ENCODE measurements at regions not wholly inside any gene's neighbourhood (a gene's known extent, or its start where the extent isn't known, plus 50 kb on each side); places are given as distances from the start of the nearest gene placed in this dataset.
"Not testable (repeated sequence)": the region's sequence is repeated elsewhere in the genome, so short reads cannot be mapped to it uniquely, and the experiment has no call there.

DNA sequence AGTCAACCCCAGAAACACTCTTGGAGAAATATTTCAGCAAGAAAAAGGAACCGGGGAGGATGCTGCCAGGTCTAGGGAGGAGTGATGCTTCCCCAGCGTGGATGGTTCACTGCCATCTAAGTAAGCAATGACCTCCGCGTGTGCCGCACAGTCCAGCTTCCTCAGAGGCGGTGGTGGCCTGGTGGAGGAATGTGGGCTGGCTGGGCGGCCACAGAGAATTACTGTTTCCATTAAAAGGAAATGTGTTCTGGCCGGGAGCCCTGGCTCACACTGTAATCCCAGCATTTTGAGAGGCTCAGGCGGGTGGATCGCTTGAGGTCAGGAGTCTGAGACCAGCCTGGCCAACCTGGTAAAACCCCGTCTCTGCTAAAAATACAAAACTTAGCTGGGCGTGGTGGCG is 356.7 kb downstream of the GOLGA6L6 start:
- not testable (repeated sequence) for DNase-seq

DNA sequence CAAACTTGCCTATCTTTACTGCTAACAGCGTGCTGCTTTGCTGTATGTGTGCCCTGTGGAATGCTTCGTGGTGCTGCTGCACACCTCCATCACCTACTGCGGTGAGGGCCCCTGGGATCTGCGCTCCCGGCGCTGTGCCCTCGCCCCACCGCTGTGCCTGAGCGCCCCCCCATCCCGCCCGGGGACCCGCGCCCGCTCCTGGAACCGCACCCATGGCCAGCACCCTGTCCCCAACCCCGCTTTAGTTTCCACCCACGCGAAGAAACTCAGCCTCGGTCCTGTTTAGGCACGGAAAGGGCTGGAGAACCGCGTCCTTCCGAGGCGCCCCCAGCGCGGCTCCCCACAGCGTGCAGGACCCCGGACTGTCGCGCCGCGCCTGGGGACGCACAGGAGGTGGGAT is 373.4 kb downstream of the GOLGA6L6 start:
- not testable (repeated sequence) for DNase-seq

DNA sequence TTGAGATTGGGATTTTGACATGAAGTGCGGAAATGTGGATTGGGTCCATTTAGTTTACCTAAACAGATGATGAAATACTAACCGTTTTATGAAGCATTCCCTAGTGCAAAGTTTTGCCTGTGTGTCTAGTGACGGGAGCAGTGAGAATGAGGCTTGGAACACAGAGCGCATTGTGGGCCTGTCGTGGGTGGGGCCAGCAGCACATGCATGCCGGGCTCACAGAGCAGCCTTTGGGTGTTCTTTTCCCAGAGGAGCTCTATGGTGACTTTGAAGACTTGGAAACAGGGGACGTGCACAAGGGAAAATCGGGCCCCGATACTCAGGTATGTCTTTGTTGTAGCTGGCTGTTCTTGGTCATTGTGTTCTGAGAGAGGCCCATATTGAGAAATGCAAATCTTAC is 388.1 kb downstream of the GOLGA6L6 start:
- not testable (repeated sequence) for DNase-seq

DNA sequence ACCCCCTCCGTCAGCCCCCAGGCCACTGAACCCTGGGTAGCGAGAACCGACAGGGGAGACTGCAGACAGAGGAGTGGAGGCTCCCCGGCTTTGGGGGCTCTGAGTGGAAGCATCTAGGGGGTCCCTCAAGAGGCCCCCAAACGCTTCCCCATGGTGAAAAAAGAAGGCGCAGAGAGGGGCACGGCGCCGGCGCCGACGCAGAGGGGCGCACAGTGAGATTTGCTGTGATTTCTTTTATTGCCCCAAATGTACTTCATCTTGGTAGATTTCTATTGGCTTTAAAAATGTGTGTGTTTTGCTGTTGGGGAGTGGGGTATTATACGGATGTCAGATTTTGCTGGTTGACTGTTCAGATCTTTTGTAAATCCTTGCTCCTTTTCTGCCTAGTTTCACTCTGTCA is 392.9 kb downstream of the GOLGA6L6 start:
- DNase-seq = not testable (repeated sequence)

DNA sequence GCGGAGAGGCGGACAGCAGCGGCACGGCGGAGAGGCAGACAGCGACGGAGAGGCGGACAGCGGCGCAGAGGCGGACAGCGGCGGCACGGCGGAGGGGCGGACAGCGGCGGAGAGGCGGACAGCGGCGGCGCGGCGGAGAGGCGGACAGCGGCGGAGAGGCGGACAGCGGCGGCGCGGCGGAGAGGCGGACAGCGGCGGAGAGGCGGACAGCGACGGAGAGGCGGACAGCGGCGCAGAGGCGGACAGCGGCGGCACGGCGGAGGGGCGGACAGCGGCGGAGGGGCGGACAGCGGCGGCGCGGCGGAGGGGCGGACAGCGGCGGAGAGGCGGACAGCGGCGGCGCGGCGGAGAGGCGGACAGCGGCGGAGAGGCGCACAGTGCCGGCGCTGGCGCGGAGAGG is 393.6 kb downstream of the GOLGA6L6 start:
- DNase-seq = not testable (repeated sequence)

DNA sequence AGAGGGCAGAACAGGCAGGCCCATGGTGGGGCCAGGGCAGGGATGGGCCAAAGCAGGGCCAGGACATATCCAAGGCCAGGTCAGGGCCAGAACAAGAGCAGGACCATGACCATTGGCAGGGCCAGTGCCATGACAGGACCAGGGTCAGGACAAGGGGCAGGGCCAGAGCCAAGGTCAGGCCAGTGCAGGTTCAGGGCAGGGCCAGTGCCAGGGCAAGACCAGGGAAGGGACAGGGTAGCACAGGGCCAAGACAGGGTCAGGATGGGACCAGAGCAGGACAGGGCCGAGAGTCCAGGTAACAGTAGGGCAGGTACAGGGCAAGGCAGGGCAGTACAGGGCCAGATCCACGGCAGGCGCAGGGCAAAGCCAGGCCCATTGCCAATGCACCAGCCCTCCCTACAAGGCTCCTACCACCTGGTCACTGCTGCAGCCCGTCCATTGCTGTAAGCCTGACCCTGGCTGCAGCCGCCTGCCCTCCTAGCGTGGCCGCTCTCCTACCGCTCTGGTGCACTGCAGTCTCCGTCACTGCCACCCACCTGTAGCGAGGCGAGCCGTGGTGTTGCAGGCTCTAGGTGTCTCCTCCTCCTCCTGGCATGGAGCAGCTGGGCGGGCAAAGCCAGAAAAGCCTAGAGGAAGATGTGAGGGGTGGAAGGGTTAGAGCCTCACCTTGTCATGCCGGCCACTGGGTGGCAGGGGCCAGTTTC is 397.1 kb downstream of the GOLGA6L6 start:
- DNase-seq = not testable (repeated sequence)

DNA sequence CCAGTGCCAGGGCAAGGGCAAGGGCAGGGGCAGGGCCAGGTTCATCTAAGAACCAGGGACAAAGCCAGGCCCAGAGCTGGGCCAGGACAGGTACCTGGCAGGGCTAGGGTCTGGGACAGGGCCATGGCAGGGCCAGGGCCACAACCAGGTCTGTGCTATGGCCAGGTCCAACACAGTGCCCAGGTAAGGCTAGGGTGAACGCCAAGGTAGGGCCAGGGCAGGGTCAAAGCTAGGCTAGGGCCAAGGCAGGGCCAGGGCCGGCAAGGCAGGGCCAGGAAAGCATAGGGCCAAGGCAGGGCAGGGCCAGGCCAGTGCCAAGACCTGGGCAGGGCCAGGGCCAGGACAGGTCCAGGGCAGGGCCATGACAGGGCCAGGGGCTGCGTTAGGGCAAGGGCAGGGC is 398.7 kb downstream of the GOLGA6L6 start:
- not testable (repeated sequence) for DNase-seq

DNA sequence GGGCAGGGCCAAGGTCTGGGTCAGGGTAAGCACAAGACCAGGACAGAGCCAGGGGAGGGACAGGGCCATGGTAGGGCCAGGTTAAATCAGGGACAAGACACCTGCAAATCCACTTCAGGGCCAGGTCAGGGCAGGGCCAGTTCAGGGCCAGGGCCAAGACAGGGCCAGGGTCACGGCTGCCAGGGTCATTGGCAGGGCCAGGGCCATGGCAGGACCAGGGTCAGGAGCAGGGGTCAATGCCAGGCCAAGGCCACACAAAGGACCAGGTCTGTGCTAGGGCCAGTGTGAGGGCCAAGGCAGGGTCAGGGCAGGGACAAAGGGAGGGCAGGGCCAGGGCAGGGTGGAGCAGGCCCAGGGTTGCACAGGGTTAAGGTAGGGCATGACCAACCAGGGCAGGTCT is 399.2 kb downstream of the GOLGA6L6 start:
- not testable (repeated sequence) for DNase-seq

DNA sequence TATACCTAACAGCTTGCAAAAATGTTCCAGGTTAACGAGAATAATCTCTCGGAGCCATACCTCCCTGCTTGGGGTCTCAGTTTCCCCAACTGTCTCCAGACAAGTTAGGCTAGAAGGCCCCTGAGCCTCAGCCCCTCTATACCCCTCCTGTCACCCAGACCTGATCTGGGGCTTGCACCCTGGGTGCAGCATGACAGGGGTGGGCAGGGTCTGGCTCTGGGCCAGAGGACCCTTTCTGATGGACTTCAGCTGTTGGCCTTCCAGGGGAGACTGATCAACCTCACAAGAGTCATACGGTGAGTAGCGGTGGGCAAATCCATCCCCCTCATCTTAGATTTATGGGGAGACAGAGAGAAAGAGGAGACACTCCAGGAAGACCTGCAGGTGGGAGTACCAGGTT is 416.9 kb downstream of the GOLGA6L6 start:
- not testable (repeated sequence) for DNase-seq

DNA sequence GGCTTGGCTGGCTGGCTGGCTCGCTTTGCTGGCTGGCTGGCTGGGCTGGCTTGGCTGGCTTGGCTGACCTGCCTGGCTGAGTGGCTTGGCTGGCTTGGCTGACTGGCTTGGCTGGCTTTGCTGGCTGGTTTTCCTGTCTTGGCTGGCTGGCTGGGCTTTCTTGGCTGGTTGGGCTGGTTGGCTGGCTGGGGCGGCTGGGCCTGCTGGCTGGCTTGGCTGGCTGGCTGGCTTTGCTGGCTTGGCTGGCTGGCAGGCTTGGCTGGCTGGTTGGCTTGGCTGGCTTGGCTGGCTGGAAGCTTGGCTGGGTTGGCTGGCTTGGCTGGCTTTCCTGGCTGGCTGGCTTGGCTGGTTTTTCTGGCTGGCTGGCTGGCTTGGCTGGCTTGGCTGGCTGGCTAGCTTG is 435.6 kb downstream of the GOLGA6L6 start:
- no peak for DNase-seq

DNA sequence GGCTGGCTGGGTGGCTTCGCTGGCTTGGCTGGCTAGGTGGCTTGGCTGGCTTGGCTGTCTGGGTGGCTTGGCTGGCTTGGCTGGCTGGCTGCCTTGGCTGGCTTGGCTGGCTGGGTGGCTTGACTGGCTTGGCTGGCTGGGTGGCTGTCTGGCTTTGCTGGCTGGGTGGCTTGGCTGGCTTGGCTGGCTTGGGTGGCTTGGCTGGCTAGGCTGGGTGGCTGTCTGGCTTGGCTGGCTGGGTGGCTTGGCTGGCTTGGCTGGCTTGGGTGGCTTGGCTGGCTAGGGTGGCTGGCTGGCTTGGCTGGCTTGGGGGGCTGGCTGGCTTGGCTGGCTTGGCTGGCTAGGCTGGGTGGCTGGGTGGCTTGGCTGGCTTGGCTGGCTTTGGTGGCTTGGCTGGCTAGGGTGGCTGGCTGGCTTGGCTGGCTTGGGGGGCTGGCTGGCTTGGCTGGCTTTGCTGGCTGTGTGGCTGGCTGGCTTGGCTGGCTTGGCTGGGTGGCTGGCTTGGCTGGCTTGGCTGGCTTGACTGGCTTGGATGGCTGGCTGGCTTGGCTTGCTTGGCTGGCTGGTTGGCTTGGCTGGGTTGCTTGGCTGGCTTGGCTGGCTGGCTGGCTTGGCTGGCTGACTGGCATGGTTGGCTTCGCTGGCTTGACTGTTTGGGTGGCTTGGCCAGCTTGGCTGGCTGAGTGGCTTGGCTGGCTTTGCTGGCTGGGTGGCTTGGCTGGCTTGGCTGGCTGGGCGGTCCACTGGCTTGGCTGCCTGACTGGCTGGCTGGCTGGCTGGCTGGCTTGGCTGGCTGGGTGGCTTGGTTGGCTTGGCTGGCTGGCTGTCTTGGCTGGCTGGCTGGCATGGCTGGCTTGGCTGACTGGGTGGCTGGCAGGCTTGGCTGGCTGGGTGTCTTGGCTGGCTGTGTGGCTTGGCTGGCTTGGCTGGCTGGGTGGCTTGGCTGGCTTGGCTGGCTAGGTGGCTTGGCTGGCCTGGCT is 436.3 kb downstream of the GOLGA6L6 start:
- DNase-seq = not testable (repeated sequence)

DNA sequence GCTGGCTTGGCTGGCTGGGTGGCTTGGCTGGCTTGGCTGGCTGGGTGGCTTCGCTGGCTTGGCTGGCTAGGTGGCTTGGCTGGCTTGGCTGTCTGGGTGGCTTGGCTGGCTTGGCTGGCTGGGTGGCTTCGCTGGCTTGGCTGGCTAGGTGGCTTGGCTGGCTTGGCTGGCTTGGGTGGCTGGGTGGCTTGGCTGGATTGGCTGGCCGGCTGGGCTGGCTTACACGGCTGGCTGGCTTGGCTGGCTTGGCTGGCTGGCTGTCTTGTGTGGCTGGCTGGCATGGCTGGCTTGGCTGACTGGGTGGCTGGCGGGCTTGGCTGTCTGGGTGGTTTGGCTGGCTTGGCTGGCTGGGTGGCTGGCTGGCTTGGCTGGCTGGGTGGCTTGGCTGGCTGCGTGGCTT is 437.0 kb downstream of the GOLGA6L6 start:
- DNase-seq = not testable (repeated sequence)

DNA sequence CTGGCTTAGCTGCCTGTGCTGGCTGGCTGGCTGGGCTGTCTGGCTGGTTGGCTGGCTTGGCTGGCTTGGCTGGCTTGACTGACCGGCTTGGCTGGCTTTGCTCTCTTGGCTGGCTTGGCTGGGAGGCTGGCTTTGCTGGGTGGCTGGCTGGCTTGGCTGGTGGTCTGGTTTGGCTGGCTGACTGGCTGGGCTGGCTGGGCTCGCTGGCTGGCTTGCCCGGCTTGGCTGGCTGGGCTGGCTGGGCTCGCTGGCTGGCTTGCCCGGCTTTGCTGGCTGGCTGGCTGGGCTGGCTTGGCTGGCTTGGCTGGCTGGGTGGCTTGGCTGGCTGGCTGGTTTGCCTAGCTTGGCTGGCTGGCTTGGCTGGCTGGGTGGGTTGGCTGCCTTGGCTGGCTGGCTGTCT is 438.7 kb downstream of the GOLGA6L6 start:
- DNase-seq = not testable (repeated sequence)

DNA sequence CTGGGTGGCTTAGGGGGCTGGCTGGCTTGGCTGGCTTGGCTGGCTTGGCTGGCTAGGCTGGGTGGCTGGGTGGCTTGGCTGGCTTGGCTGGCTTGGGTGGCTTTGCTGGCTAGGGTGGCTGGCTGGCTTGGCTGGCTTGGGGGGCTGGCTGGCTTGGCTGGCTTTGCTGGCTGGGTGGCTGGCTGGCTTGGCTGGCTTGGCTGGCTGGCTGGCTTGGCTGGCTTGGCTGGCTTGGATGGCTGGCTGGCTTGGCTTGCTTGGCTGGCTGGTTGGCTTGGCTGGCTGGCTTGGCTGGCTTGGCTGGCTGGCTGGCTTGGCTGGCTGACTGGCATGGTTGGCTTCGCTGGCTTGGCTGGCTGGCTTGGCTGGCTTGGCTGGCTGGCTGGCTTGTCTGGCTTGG is 439.4 kb downstream of the GOLGA6L6 start:
- DNase-seq = not testable (repeated sequence)

DNA sequence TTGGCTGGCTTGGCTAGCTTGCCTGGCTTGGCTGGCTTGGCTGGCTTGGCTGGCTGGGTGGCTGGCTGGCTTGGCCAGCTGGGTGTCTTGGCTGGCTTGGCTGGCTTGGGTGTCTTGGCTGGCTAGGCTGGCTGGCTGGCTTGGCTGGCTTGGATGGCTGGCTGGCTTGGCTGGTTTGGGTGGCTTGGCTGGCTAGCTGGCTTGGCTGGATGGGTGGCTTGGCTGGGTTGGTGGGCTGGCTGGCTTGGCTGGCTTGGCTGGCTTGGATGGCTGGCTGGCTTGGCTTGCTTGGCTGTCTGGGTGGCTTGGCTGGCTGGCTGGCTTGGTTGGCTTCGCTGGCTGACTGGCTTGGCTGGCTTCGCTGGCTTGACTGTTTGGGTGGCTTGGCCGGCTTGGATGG is 440.3 kb downstream of the GOLGA6L6 start:
- DNase-seq = not testable (repeated sequence)

DNA sequence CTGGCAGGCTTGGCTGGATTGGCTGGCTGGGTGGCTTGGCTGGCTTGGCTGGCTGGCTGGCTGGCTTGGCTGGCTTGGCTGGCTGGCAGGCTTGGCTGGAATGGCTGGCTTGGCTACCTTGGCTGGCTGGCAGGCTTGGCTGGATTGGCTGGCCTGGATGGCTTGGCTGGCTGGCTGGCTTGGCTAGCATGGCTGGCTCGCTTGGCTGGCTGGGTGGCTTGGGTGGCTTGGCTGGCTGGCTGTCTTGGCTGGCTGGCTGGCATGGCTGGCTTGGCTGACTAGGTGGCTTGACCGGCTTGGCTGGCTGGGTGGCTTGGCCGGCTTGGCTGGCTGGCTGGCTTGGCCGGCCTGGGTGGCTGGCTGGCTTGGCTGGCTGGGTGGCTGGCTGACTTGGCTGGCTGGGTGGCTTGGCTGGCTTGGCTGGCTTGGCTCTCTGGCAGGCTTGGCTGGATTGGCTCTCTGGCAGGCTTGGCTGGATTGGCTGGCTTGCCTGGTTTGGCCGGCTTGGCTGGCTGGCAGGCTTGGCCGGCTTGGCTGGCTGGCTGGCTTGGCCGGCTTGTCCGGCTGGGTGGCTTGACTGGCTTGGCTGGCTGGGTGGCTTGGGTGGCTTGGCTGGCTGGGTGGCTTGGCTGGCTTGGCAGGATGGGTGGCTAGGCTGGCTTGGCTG is 440.9 kb downstream of the GOLGA6L6 start:
- DNase-seq = not testable (repeated sequence)

DNA sequence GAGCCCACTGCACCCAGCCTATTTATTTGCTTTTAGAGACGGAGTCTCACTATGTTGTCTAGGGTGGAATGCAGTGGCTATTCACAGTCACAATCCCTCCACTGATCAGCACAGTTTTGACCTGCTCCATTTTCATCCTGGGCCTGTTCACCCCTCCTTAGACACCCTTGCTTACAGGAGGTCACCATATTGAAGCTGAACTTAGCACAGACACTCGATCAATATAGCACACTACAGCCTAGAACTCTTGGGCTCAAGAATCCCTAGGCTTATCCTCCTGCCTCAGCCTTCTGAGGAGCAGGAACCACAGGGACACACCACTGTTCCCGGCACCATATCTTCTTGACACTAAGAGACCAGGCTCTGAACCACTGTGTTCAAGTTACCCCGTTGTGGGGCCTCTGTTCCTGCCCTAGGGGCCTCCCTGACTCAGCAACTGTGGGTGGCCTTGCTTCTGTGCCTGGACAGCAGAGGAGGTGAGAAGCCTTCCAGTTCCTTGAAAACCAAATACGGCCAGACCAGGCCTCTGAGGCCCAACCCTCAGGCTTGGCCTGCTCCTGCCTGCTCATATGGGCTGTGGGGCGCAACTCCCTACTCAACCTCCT is 445.8 kb downstream of the GOLGA6L6 start:
- not testable (repeated sequence) for DNase-seq

DNA sequence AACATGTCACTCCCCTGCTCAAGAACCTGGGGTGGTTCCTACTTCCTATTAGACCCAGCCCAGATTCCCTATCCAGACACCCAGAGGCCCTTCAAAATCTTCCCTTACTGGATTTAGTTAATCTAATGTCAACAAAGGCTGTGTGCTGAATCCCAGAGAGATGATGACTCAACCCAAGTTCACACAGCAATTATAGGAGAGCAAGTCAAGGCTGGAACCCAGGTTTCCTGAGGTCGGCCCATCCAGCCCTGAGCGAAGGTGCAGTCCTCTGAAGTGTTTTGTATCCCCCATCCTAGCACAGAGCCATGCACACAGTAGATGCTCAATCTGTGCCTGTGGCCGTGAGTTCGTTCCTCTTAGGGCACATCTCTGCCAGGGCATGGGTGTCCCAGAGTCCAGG is 452.1 kb downstream of the GOLGA6L6 start:
- not testable (repeated sequence) for DNase-seq

DNA sequence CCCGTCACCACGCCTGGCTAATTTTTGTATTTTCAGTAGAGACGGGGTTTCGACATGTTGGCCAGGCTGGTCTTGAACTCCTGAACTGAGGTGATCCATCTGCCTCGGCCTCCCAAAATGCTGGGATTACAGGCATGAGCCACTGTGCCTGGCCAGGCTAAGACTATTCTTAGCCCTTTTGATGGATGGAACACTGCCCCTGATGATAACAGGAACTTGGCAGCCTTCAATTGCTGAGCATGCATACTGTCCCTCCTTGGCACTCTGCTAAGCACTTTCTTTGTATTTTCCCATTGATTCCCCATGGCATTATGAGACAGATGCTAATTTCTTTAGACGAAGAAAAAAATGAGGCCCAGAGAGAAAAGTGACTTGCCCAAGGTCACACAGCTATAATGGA is 457.6 kb downstream of the GOLGA6L6 start:
- not testable (repeated sequence) for DNase-seq

DNA sequence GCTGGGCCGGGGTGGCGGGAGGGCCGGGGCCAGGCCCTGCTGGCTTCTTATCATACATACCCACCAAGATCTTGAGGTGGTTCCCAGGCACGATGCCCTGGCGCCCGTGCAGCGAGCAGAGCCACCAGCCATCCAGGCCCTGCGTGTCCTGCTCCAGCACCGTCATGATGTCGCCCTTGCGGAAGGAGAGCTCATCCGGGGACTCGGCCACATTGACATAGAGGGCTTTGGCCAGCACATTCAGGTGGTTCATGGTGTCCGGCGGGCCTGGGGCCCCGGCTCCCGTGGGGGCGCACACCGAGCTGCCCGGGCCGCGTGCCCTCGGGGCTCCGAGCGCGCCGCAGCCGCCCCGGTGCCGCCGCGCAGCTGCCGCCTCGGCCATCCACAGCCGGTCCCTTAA is 467.5 kb downstream of the GOLGA6L6 start:
- not testable (repeated sequence) for DNase-seq

DNA sequence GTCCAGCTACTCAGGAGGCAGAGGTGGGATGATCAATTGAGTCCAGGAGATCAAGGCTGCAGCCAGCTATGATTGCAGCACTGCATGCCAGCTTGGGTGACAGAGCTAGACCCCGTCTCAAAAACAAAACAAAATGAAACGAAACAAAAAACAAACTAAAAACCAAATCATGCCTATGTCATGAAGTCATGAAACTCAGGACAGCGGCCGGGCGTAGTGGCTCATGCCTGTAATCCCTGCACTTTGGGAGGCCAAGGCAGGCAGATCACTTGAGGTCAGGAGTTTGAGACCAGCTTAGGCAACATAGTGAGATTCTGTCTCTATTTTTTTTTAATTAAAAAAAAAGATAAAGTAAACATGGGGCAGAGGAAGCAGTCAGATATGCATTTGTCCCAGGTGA is 472.6 kb downstream of the GOLGA6L6 start:
- DNase-seq = not testable (repeated sequence)

DNA sequence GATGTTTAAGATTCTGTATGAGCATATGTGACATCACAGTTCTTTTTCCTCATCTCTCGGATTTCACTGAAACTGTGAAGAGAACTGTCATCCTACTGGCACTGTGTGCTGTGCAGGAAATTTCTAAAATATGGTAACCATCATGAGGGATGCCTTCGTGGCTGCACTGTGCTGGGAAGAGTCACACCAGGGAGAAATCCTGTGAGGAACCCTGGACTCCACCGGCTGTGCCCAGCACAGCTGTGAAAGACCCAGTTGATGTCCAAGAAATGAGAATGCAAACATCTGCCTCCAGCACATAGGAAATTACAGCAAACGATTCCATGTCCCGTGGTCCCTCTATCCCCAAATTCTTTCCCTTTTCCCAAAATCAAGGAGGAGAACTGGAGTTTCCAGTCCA is 475.4 kb downstream of the GOLGA6L6 start:
- DNase-seq = not testable (repeated sequence)

DNA sequence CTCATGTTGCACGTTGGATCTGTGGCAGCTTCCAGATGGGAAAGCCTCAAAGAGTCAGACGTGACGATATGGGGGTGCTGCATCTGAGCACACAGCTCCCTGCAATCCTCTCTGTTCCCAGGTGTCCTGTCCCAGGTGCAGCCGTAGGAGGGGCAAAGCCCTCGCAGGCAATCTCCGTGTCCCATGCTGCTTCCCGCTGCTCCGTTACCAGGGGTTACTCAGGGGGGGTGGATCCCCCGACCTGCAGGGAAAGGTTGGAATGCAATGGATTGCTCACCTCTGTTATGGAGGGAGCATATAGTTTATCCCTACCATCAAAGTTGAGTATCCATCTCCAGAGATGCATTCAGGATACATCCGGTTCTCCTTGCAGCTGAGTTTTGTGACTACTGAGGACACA is 476.1 kb downstream of the GOLGA6L6 start:
- DNase-seq = not testable (repeated sequence)
